HG03442 (cell line): ENCODE measurements at regions not wholly inside any gene's neighbourhood (a gene's known extent, or its start where the extent isn't known, plus 50 kb on each side); places are given as distances from the start of the nearest gene placed in this dataset.

Experiments used
- ATAC-seq: cut with Tn5 transposase; IDR thresholded peaks from one replicate; pipeline ENCODE4 v1.9.1; 2021; ENCODE audit warnings: mild to moderate bottlenecking, moderate library complexity; ENCODE audit not compliant: unreplicated experiment

- ATAC-seq: no peak
Observed at GRCh38 chr12:97316321-97316720, 146.3 kb upstream of the RMST start.

- no peak for ATAC-seq
Observed at GRCh38 chr12:97321621-97322020, 141.0 kb upstream of the RMST start.

DNA sequence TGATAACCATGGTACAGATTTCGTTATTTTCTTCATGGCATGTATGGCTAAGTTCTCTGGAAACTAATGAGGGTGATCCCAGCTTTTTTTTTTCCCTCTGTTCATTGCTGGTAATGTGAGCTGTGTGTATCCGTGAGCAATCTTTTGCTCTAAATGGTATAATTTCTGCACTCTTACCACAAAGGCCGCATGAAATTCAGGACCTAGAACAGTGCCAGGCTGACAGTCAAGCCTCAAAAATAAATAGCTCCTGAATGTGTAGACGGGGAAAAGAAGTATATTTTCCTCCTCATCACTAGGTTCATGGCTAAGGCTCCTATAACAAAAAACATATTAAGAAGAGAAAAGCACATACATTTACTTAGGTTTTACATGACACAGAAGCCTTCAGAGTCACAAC, 140.2 kb upstream of the RMST start:
- ATAC-seq: no peak

GRCh38 chr12:97323154-97323553, 139.4 kb upstream of the RMST start:
- no peak for ATAC-seq

GRCh38 chr12:97324471-97324870, 138.1 kb upstream of the RMST start:
- no peak for ATAC-seq

DNA sequence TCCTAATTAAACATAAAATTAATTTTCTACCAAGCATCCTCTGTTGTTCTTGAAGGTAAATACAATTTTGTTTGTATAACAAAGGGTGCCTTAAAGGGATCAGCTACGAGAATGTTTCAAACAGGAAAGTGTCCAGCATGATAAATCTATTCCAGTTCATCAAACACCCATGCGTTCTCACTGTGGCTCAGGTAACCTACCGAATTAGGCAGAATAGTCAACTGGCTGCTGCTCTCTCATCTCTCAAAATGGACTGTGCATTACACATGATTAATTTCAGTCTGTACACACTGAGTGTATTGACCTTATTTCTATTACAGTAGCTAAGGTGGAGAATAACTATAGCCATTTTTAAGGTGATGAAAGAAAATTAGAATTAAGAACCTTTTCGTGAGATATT, 127.5 kb upstream of the RMST start:
- no peak for ATAC-seq

DNA sequence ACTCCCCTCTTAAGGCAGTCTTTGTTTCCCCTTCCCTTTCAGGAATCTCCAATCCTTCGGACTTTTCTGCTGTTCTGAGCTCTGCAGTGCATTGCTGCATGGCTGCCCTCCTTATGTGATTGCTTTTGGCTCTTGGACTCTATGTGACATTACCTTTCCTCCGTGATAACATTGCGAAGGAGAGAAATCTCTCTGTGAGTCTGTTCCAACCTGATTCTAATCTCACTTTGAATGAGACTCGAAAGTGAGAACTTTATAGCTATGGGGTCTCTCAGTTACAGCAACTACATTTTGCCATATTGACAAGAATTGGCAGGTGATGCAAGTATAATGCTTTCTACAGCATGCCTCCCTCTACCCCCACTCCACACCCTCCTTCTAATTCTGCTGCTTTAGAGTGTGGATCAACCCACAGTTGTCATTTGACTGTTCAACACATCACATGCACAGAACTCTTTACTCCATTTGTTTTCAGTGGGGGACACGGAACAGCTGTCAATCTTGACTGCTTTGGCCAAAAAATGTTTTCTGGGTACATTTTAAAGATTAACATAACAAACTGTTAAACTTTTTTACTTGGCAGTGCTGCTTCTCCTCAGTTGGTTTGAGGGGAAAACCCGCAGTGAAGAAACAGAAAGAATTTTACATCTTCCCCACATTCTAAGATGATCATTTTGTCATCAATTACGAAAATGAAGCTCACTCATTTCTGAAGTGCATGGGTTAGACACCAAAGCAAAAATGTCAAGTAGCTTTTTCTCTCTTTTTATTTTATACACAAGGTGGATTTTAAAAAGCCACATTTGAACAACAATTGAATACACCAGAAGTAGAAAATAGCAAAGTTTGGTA, 125.5 kb upstream of the RMST start:
- ATAC-seq: peak; percentile 73

- no peak for ATAC-seq
Observed at GRCh38 chr12:97342130-97342529, 120.5 kb upstream of the RMST start.

- ATAC-seq: no peak
Observed at GRCh38 chr12:97347956-97348355, 114.6 kb upstream of the RMST start.

DNA sequence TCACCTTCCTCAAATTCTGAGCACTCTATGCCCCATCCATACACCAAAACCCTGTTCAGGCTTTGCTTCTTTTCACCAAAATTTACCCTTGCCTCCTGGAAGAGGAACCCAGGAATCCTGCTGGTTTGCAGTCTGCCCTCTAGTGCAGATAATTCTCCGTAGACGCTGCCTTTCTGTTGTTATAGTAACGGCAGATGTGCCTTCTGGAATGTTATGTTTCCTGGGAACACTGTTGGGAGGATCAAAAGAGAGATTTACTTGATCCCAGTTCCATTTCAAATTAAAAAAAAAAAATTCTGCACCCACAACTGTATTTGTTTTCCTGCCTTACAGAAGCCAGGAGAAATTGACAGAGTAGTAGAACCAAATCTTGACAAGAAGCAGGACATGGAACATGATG, 104.2 kb upstream of the RMST start:
- no peak for ATAC-seq

DNA sequence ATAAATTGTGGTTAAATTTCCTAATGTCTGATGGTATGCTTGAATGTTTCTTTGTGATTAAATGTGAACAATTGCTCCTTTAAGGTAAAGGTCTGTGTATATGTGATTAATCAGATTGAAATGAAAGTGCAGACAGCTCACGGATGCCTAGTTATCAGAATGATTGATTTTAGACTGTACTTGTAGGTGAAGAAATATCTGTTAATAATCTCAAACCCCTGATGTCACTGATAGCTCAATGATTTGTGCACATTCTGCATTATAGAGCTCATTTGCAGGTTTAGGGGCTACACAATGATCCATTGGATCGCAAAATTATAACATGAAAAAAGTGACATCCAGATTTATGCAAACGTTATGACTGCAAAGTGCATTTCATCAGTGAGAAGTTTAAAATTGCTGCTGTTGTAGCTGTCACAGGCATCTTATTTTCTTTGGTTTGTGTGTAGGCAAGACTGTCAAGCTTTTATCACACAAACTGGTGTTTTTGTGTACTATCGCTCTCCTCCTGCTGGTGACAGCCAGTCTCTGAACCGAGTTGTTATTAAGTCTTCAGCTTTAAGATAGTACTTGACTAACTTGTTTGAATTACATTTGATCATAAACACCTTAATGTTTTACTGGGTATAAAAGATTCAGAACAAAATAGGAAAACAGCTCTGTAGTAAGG, 103.4 kb upstream of the RMST start:
- ATAC-seq: no peak

DNA sequence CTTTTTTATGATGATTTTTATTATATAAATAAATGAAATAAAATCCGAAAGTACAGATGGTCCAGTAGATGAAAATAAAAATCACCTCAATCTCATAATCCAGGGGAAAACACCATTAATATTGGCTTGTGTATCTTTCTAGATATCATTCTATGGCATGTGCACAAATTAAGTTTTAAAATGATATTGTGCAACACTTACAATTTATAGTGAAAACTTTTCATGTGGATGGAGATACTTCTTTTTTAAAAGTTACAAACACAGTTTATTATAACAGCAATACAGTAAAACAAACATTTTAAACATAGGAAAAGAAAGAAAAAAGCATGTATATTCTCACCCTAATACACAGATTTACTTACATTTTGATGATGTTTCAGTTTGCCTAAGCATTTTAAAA, 98.9 kb upstream of the RMST start:
- ATAC-seq: no peak

DNA sequence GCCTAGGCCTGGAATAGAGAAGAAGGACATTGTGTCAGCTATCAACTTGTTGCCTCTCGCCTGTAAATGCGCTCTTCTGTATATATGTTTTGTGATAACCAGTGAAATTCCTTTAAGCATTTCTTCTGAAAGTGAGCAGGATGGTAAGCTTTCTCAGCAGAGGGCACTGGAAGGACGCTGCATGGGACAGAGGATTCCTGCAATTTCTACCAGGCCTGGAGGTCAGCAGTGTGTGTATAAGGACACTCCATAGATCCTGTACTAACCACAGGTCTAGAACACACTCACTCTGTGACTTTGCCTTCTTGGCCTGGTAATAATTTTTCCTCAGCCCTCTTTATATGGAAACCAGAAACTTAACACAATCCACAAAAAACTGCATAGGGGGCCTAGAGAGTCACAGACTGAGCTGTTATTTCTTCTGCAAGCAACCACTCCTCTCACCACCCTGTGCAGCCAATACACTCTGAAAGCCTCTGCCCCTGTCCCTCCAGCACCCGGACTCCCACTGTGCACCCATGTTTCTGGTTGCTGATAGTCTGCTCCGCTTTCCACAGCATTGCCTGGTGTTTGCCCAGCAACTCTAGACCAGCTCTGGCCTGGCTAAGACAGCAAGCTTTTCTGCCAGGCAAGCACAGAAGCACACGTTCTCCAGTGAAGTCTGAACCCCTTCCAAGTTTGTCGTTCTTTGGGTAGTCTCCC, 94.0 kb upstream of the RMST start:
- no peak for ATAC-seq

DNA sequence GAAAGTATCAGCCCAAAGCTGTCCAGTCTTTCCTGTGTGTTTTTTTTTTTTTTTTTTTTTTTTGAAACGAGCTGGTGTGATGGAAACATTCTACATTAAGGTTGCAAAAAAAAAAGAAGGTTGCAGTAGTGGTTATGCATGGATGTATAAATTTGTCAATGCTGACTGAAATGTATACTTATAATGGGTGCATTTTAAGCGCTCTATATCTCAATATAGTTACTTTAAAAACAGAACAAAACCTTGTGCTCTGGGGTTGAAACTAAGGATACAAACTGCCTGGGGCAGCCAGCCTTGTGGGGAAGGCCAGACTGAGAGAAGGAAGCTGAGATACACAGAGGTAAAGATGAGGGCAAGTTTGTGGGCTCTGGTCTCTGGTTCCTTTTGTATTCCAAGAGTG, 87.3 kb upstream of the RMST start:
- ATAC-seq: peak; percentile 86

- peak; percentile 29 for ATAC-seq
Observed at GRCh38 chr12:97380440-97380839, 82.2 kb upstream of the RMST start.

DNA sequence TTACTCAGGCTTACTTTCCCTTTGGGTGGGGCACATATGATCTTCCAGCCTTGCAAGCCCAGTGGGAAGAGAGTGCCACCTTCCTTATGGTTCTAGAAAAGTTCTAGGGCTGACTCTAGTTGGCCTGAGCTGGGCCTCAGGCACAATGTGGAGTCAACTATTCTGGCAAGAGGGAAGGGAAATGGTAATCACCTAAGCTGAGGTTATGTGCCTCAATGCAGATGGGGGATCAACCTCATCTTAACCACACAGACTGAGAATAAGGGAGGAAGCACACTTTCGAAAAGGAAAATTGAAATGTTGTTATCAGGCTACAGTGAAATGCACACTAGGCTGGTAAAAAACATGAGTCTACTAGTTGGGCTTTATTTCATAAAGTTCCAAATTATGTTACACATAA, 77.5 kb upstream of the RMST start:
- no peak for ATAC-seq

GRCh38 chr12:97386133-97386581, 76.4 kb upstream of the RMST start:
- no peak for ATAC-seq

DNA sequence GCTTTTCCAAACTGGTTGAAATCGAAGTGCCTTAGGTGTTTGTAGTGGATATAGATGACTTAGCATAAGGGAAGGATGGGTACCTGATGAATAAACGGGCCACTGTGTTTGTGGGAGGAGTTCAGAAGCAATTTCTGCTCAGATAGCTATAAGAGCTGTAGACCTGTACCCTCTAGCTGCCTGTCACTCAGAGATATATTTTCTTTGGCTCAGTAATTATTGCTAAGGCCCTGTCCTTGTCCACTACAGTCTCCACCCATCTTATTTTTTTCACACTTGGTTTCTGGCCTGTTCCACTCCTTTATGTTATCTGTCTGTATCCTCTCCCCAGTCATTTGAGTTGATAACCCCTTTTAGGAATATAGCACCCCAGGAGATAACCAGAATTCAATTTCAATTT, 74.8 kb upstream of the RMST start:
- no peak for ATAC-seq

DNA sequence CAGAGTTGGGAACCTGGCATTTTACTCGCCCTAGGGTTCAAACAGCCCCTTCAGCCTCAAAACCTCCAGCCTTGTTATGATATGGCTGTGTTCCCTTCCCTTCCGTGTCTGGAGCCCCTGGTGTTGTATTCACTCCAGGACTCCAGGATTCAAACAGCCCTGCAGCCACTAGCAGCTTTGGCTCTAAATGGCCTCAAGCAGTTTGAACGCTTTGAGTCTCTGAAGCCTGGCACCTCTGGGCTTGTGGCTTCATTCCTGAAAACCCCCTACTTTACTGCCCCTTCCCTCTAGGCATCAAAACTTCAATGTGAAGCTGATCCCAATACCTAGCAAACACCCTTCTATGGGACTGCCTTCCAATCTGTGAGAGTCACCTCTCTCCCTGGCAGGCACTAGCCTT, 67.9 kb upstream of the RMST start:
- no peak for ATAC-seq

- ATAC-seq: no peak
Observed at GRCh38 chr12:97397008-97397407, 65.6 kb upstream of the RMST start.

DNA sequence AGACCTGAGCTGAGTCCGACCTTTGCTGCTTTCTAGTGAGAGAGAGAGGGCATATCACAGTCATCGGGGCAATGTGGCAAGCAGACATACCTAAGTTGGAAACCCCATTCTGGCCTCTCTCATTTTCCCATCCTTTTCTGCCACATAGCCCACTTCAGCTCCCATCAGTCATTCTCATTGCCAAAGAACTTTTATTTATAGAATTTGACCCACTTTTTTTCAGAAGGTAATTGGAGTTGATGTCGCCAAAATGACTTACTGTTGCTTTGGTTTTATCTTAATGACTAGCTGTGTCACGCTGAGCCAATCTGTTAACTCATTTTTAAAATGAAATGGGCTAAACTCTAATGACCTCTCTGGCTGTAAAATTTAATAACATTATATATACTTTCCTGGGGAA, 63.9 kb upstream of the RMST start:
- ATAC-seq: no peak

DNA sequence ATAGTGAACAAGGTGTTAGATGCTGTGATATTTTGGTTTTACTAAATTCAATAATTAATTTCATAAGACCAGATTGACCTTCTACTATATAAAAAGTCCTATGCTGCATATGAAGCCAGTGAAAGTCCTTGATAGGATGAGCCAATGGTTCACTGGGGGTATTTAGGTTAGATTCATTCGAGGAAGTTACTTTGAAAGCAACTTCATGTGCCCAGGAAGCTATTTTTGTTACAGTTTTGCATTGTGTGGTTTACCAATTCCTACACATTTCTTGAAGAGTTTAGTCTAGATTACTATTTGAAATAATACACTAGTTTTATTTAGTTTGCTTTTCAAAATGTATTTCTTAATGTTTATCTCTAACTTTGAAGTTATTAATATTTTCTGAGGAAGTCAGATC, 58.5 kb upstream of the RMST start:
- peak; percentile 43 for ATAC-seq
